ENCODE measurements at regions not wholly inside any gene's neighbourhood (a gene's known extent, or its start where the extent isn't known, plus 50 kb on each side); places are given as distances from the start of the nearest gene placed in this dataset.

DNA sequence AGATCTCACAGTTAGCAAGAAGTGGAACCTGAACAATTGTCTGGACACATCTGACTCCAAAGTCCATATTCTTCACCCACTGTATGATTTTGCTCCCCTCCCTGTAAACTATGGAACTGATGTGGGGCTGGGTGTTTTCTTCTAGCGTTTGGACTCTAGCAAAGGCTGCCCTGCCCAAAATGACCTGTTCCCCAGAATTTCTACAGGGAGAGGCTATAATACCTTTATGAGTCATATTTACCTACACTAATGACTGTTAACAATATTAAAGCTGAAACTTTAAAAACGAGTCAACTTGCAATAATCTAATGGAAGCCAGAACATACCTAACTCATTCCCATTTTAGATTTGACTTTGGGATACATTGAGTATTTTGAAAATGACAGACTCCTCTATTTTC is 531.2 kb upstream of the CFAP20DC start:
- DNase-seq (ENCODE audit: low spot score) = no peak

DNA sequence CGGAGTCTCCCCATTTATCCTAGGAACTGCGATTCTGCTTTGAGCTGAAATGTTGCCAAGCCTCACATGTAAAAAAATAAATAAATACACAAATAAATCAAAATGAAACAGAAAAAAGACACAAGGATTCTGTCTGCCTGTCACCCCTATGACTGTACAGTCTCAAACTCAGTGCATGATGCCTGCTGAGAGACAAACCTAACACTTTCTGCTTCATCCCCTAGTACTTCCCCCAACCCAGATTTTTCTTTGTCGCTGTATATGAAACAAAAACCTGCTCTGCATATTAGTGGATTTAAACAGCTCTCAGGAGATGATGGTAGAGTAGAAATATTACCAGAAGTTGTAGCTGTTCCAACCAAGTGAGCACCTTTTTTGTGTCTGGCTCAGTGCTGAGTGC is 530.7 kb upstream of the CFAP20DC start:
- DNase-seq (ENCODE audit: low spot score) = no peak

DNA sequence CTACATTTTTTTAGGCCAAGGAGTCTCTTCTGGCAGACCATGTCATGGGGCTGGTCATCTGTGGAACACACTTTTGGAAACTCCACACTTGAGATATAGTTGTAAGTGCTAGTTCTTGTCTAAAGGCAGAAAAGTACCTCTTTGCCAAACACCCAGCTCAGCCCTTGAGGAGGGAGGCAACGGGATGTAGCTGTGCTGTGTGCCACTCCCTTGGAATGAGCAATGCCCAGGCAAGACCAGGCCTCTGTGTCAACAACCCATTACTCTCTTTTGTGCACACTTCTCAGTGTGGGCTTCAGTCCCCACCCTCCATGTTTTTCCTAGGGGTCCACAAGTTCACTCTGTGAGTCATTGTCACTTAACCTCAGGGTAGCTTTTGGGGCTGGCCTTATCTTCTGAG is 528.3 kb upstream of the CFAP20DC start:
- DNase-seq (ENCODE audit: low spot score) = no peak

- no peak for DNase-seq (ENCODE audit: low spot score)
These were observed 526.8 kb upstream of the CFAP20DC start for GRCh38 chr3:59576606-59577005.

- peak; percentile 59 for DNase-seq (ENCODE audit: low spot score)
These were observed 525.5 kb upstream of the CFAP20DC start for GRCh38 chr3:59575113-59576001.

DNA sequence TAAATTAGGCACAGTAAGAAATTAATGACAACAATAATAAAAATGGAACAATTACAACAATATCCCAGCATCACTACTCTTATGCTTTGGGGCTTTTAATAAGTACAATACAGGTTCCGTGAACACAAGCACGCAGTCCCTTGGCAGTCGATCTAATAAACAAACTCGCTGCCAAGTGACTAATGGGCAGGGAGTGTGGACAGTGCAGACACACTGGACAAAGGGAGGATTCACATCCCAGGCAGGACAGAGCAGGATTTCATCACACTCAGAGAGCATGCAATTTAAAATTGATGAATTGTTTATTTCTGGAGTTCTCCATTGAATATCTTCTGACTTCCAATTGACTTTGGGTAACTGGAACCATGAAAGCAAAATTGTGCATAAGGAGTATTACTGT is 524.1 kb upstream of the CFAP20DC start:
- no peak for DNase-seq (ENCODE audit: low spot score)

DNA sequence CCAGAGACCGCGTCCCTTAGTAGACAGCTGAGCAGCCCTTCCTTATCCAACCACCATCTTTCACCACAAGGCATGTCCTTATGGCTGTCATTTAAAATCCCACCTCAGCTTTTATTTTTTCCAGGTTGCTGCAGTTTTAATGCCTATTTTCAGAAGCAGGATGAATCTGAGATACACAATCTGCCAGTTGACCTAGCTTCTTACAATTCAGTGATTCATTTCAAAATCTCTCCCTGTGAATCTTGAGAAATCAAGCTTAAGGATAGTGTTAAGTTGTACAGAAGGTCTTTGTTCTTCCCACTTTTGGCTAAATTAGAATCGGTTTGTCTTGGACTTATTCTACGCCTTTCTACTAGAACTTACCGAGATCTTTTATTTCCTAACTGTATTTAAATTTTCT is 522.3 kb upstream of the CFAP20DC start:
- no peak for DNase-seq (ENCODE audit: low spot score)

GRCh38 chr3:59570806-59571205 is 521.0 kb upstream of the CFAP20DC start:
- no peak for DNase-seq (ENCODE audit: low spot score)

DNA sequence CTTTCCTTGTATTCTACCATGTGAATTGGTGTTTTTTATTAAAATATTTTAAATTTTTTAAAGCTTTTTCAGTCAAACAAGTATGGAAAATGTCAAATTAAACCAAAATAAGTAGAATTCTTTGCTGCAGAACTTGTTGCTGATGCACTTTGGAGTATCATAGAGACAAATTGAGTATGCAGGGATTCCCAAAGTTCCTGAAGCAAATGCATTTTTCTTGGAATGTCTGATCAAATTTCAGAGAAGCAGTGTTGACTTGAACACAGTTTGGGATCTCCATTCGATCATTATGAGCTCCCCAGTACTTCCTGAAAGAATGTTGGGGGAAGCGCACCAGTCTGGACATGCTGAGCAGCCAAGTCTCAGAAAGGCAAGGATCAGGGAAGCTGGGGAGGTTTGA is 517.8 kb upstream of the CFAP20DC start:
- DNase-seq (ENCODE audit: low spot score) = no peak

GRCh38 chr3:59566481-59566975 is 516.7 kb upstream of the CFAP20DC start:
- no peak for DNase-seq (ENCODE audit: low spot score)

DNA sequence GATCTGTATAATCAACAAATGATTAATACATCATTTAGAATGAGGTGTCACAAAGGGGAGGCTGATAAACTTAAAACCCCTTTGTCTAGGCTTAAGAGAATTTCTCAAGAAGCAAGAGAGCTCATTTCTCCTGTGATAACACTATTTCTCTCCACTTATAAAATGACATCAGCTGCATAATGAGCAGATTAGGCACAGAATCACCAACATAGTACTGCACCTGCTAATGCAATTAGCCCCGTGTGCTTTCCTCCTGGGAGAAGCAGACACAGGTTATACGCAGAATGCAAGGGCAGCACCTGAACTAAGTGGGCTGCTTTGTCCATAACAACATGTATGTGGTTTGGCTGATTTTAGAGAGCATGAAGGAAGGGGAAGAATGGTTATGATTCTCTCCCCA is 515.3 kb upstream of the CFAP20DC start:
- no peak for DNase-seq (ENCODE audit: low spot score)

GRCh38 chr3:59563966-59564365 is 514.1 kb upstream of the CFAP20DC start:
- DNase-seq (ENCODE audit: low spot score) = no peak

DNA sequence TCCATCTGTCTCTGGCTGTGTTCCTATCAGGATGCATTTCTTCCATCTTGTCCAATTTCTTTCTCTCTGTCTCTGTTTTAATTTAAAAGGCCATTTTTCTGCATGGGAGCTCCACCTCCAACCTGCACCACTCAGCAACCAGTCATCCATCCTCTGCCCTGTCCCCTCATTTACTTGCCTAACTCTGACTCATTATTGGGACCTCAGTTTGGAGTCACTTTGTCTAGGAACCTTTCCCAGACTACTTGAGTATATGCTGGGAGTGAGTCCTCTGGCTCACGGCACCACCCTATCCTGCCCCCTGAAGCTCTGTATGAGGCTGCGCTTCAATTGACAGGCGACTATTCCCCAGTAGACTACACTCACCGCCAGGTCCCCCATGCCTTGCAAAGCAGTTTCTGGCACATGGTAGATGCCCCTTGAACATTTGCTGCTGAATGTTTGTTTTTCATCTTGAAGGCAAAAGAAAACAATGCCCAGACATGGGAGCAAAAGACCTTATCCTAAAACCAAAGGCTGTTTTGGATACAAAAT is 513.3 kb upstream of the CFAP20DC start:
- no peak for DNase-seq (ENCODE audit: low spot score)

DNA sequence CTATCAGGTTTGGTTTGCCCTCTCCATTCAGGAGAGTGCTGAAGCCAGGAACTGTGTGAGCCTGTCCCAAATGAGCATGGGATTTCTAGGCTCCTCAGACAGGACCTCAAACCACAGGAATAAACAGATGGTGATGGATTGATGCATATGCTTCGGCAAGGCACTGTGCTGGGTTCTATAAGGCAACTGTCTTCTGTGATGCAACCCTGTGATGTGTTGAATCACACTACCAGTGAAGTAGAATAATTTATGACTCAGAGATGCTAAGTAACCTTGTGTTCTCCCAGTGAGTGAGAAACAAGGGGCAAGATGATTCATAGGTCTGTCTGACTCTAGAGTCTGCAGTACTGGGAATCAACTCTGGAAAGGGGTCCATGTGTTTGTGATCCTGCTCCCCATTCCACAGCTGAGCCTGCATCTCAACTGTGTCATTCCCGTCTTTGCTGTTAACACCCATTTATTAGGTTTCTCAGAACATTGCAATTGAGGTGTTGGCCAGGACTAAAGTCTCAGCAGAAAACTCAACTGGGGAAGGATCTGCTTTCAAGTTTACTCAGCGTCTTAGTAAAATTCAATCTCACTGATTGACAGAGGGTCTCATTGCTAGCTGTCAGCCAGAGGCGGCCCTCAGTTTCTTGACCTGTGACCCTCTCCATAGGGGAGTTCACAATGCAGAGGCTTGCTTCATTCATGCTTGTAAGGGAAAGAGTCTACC is 510.1 kb upstream of the CFAP20DC start:
- DNase-seq (ENCODE audit: low spot score) = peak; percentile 69

GRCh38 chr3:59558906-59559720 is 509.3 kb upstream of the CFAP20DC start:
- DNase-seq (ENCODE audit: low spot score) = no peak

DNA sequence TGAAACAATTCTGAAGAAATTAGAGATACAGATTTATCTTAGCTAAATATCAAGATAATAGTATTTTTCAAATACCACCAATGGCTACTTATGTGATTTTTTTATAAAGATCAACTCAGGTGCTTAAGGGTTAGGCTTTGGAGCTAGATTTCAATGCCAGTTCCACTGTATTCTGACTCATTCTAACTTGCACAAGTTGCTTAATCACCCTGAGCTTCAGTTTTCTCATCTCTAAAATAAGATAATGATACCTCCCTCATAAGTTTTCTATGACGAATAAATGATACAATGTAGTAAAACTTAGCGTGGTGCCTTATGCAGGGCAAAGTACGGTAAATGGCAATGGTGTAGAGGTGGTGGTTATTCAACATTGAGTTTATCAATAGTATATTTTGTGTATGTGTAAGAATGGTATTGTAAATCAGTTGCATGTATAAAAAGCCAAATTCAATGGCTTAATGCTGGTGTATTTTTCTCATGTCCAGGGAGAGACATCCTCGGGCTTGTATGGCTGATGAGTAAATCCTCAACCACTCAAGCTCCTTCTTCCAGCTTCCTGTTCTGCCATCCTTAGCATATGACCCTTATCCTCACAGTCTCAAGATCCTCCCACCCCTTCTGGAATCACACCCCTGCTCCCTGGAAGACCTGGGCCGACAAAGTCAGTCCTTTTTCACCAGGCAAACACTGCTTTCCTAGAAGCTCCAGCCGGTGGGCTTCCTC is 505.9 kb upstream of the CFAP20DC start:
- no peak for DNase-seq (ENCODE audit: low spot score)

DNA sequence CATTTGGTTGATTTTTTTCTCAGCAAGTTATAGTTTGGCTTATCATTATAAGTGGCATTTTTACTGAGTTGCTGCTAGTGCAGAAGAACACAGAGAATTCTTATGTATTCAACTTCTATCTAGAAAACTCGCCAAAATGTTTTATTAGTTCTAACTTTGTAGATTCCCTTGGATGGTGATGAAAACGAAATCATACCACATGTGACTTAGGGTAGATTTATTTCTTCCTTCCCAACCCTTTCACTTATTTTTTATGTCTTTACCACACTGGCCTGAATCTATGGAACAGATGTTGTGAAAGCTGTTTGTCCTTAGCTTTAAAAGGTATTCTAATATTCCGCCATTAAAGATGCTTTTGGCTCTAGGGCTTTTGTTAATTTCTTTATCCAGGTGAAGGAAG is 503.3 kb upstream of the CFAP20DC start:
- DNase-seq (ENCODE audit: low spot score) = no peak

DNA sequence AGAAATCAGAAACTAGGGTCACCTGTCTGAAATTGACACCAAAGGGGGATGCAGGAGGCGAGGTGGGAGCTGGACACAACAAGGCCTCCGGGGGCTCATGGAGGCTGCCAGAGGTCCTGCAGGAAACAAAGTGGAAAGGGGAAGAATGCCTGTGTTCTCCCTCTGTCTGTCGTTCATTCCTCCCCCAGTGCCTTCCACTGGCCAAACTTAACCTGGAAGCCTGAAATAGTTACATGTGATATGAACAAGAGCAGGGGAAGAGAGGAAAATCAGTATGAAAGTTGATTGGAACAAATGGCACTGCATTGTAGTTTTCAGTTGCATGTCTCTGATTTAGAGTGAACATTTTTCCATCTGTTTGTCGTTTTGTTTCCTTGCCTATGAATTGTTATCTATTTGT is 502.0 kb upstream of the CFAP20DC start:
- no peak for DNase-seq (ENCODE audit: low spot score)

DNA sequence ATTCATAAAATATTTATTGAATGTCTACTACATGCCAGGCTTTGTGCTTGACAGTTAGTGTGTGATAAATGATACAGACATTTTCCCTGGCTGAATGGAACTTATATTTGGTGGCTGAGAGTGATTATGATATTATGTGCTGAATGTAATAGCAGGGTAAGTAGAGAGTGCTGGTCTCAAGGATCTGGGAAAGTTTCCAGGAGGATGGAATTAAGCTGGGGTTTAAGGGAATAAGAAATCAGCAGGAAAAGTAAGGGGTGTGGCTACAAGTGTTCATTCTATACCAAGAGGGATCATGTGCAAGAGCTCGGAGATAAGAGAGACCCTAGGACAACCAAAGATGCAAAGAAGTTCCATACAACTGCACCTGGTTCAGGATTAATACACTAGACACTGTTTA is 500.1 kb upstream of the CFAP20DC start:
- no peak for DNase-seq (ENCODE audit: low spot score)

GRCh38 chr3:59547874-59548273 is 498.0 kb upstream of the CFAP20DC start:
- no peak for DNase-seq (ENCODE audit: low spot score)

DNA sequence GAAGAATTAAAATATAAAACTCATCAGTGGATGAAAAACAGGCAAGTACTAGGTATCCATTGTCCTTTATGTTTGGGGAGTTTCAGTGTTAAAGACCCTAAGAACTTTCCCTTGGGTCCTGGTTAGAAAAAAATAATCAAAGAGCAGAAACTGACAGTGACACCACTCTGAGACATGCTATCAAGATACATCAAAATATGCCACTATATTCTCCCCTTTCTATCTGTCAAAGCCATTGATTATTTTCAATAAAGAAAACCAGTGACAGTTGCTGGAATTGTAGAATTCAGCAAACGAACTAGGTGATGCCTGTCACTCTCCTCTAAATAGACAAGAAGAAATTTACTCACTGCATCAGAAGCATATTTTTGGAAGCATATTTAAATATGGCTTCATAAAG is 496.7 kb upstream of the CFAP20DC start:
- no peak for DNase-seq (ENCODE audit: low spot score)

GRCh38 chr3:59545374-59545773 is 495.5 kb upstream of the CFAP20DC start:
- no peak for DNase-seq (ENCODE audit: low spot score)
